Activated naive CD4-positive, alpha-beta T cell treated with anti-CD3 and anti-CD28 coated beads, Interleukin-2, amount 10 ng/mL, durations not matched to agents 7 days and 5 days (primary cell): ENCODE measurements at regions not wholly inside any gene's neighbourhood (a gene's known extent, or its start where the extent isn't known, plus 50 kb on each side); places are given as distances from the start of the nearest gene placed in this dataset.
"Not testable (repeated sequence)": the region's sequence is repeated elsewhere in the genome, so short reads cannot be mapped to it uniquely, and the experiment has no call there.

Experiments used
- CTCF ChIA-PET: fragments of 350-600 bp; sonication (Branson Sonifier 250); formaldehyde crosslinking; loops from one replicate; lab custom pipeline; 2021; ENCODE audit warnings: antibody characterized with exemption; lab: Charles Lee
- DNase-seq: peaks from one replicate; pipeline ENCODE4 v3.0.0-alpha.2; 2020
- H3K27ac Mint-ChIP-seq: one replicate; pipeline ENCODE4 v1.8.0; 2021; ENCODE audit warnings: mild to moderate bottlenecking, moderate library complexity, mixed read lengths
- H3K27me3 Mint-ChIP-seq: one replicate; pipeline ENCODE4 v1.8.0; 2021; ENCODE audit warnings: mild to moderate bottlenecking, mixed read lengths
- H3K36me3 Mint-ChIP-seq: one replicate; pipeline ENCODE4 v1.8.0; 2021; ENCODE audit warnings: mixed read lengths
- H3K4me1 Mint-ChIP-seq: one replicate; pipeline ENCODE4 v1.8.0; 2021; ENCODE audit warnings: mixed read lengths
- H3K4me3 Mint-ChIP-seq: one replicate; pipeline ENCODE4 v1.8.0; 2021; ENCODE audit warnings: mild to moderate bottlenecking, moderate library complexity, mixed read lengths
- H3K9me3 Mint-ChIP-seq: one replicate; pipeline ENCODE4 v1.8.0; 2021; ENCODE audit warnings: mixed read lengths

- Mint-ChIP-seq H3K27ac (no peak overlapping the region), H3K9me3 (peaks cover 12% of the 10 kb centered on the region), H3K36me3 (no peaks in the 10 kb centered on the region), H3K4me1 (no peaks in the 10 kb centered on the region), H3K4me3 (no peak overlapping the region), H3K27me3 (no peaks in the 10 kb centered on the region)
- DNase-seq, result no peak
- CTCF ChIA-PET, result interaction anchor here (1.3 kb wide), 1 partner anchor 38 kb away, joined by 3 read pairs; no protein-coding TSS in a partner anchor
Measured at GRCh38 chr2:144111437-144111836, 408.5 kb downstream of the ZEB2 start.

- H3K36me3 Mint-ChIP-seq, H3K4me3 Mint-ChIP-seq, H3K27me3 Mint-ChIP-seq, H3K27ac Mint-ChIP-seq, DNase-seq, CTCF ChIA-PET, H3K4me1 Mint-ChIP-seq: not testable (repeated sequence)
- peaks cover 22% of the 10 kb centered on the region for H3K9me3 Mint-ChIP-seq
Measured at GRCh38 chr2:144106104-144106503, 413.8 kb downstream of the ZEB2 start.

- H3K36me3 Mint-ChIP-seq, result no peaks in the 10 kb centered on the region
- H3K9me3 Mint-ChIP-seq, result peaks cover 16% of the 10 kb centered on the region
- no peaks in the 10 kb centered on the region for H3K27me3 Mint-ChIP-seq
- CTCF ChIA-PET, result no interaction called here
- no peak overlapping the region for H3K27ac Mint-ChIP-seq
- H3K4me3 Mint-ChIP-seq, result no peak overlapping the region
- no peaks in the 10 kb centered on the region for H3K4me1 Mint-ChIP-seq
- no peak for DNase-seq
Measured at GRCh38 chr2:144102386-144102785, 417.5 kb downstream of the ZEB2 start.

GRCh38 chr2:144099780-144100377 is 420.0 kb downstream of the ZEB2 start:
- H3K27me3 Mint-ChIP-seq, result no peaks in the 10 kb centered on the region
- peaks cover 4% of the 10 kb centered on the region for H3K9me3 Mint-ChIP-seq
- DNase-seq, result no peak
- H3K4me1 Mint-ChIP-seq, result no peaks in the 10 kb centered on the region
- no peak overlapping the region for H3K4me3 Mint-ChIP-seq
- no peaks in the 10 kb centered on the region for H3K36me3 Mint-ChIP-seq
- CTCF ChIA-PET, result no interaction called here
- H3K27ac Mint-ChIP-seq, result no peak overlapping the region

- CTCF ChIA-PET, result interaction anchor here (0.6 kb wide), 1 partner anchor 95 kb away, joined by 3 read pairs; no protein-coding TSS in a partner anchor
- H3K27me3 Mint-ChIP-seq, result no peaks in the 10 kb centered on the region
- H3K9me3 Mint-ChIP-seq, result peaks cover 7% of the 10 kb centered on the region
- H3K4me1 Mint-ChIP-seq, result no peaks in the 10 kb centered on the region
- H3K27ac Mint-ChIP-seq, result no peak overlapping the region
- H3K36me3 Mint-ChIP-seq, result no peaks in the 10 kb centered on the region
- H3K4me3 Mint-ChIP-seq, result no peak overlapping the region
- DNase-seq, result no peak
Measured at GRCh38 chr2:144099340-144099739, 420.6 kb downstream of the ZEB2 start.

- Mint-ChIP-seq H3K36me3 (no peaks in the 10 kb centered on the region), H3K4me1 (no peaks in the 10 kb centered on the region), H3K9me3 (peaks cover 7% of the 10 kb centered on the region), H3K27ac (no peak overlapping the region), H3K27me3 (no peaks in the 10 kb centered on the region), H3K4me3 (no peak overlapping the region)
- CTCF ChIA-PET, result no interaction called here
- no peak for DNase-seq
Measured at GRCh38 chr2:144097440-144098225, 422.3 kb downstream of the ZEB2 start.

GRCh38 chr2:144096531-144096930 is 423.4 kb downstream of the ZEB2 start:
- Mint-ChIP-seq H3K4me3 (no peak overlapping the region), H3K4me1 (no peaks in the 10 kb centered on the region), H3K27me3 (no peaks in the 10 kb centered on the region), H3K9me3 (peaks cover 7% of the 10 kb centered on the region), H3K27ac (no peak overlapping the region), H3K36me3 (no peaks in the 10 kb centered on the region)
- CTCF ChIA-PET, result no interaction called here
- no peak for DNase-seq

- Mint-ChIP-seq H3K9me3 (peaks cover 7% of the 10 kb centered on the region), H3K4me1 (no peaks in the 10 kb centered on the region), H3K27ac (no peak overlapping the region), H3K36me3 (no peaks in the 10 kb centered on the region), H3K4me3 (no peak overlapping the region), H3K27me3 (no peaks in the 10 kb centered on the region)
- no peak for DNase-seq
- CTCF ChIA-PET, result interaction anchor here (0.6 kb wide), 1 partner anchor 373 kb away, joined by 3 read pairs; no protein-coding TSS in a partner anchor
Measured at GRCh38 chr2:144094408-144095151, 425.3 kb downstream of the ZEB2 start.

GRCh38 chr2:144091622-144092021 is 428.3 kb downstream of the ZEB2 start:
- CTCF ChIA-PET, result no interaction called here
- Mint-ChIP-seq H3K27ac (no peak overlapping the region), H3K9me3 (peaks cover 7% of the 10 kb centered on the region), H3K4me3 (no peak overlapping the region), H3K4me1 (no peaks in the 10 kb centered on the region), H3K36me3 (no peaks in the 10 kb centered on the region), H3K27me3 (no peaks in the 10 kb centered on the region)
- no peak for DNase-seq

GRCh38 chr2:144088863-144089262 is 431.1 kb downstream of the ZEB2 start:
- H3K27ac Mint-ChIP-seq, result no peak overlapping the region
- CTCF ChIA-PET, result no interaction called here
- H3K27me3 Mint-ChIP-seq, result no peaks in the 10 kb centered on the region
- no peaks in the 10 kb centered on the region for H3K4me1 Mint-ChIP-seq
- H3K4me3 Mint-ChIP-seq, result no peak overlapping the region
- no peaks in the 10 kb centered on the region for H3K9me3 Mint-ChIP-seq
- no peaks in the 10 kb centered on the region for H3K36me3 Mint-ChIP-seq
- no peak for DNase-seq

- no peak for DNase-seq
- H3K4me3 Mint-ChIP-seq, result no peak overlapping the region
- no peaks in the 10 kb centered on the region for H3K27me3 Mint-ChIP-seq
- H3K36me3 Mint-ChIP-seq, result no peaks in the 10 kb centered on the region
- H3K4me1 Mint-ChIP-seq, result no peaks in the 10 kb centered on the region
- H3K27ac Mint-ChIP-seq, result no peak overlapping the region
- H3K9me3 Mint-ChIP-seq, result no peaks in the 10 kb centered on the region
- CTCF ChIA-PET, result no interaction called here
Measured at GRCh38 chr2:144086965-144087364, 433.0 kb downstream of the ZEB2 start.

- H3K36me3 Mint-ChIP-seq, result no peaks in the 10 kb centered on the region
- no peak for DNase-seq
- no peaks in the 10 kb centered on the region for H3K4me1 Mint-ChIP-seq
- no peak overlapping the region for H3K4me3 Mint-ChIP-seq
- H3K27ac Mint-ChIP-seq, result no peak overlapping the region
- CTCF ChIA-PET, result no interaction called here
- H3K9me3 Mint-ChIP-seq, result no peaks in the 10 kb centered on the region
- no peaks in the 10 kb centered on the region for H3K27me3 Mint-ChIP-seq
Measured at GRCh38 chr2:144085016-144085415, 434.9 kb downstream of the ZEB2 start.

- Mint-ChIP-seq H3K4me3 (no peak overlapping the region), H3K27me3 (no peaks in the 10 kb centered on the region), H3K9me3 (no peaks in the 10 kb centered on the region), H3K4me1 (no peaks in the 10 kb centered on the region), H3K36me3 (no peaks in the 10 kb centered on the region), H3K27ac (no peak overlapping the region)
- CTCF ChIA-PET, result no interaction called here
- DNase-seq, result no peak
Measured at GRCh38 chr2:144084114-144084661, 435.7 kb downstream of the ZEB2 start.

GRCh38 chr2:144083211-144083610 is 436.7 kb downstream of the ZEB2 start:
- Mint-ChIP-seq H3K4me3 (no peak overlapping the region), H3K36me3 (no peaks in the 10 kb centered on the region), H3K27me3 (no peaks in the 10 kb centered on the region), H3K9me3 (no peaks in the 10 kb centered on the region), H3K4me1 (no peaks in the 10 kb centered on the region), H3K27ac (no peak overlapping the region)
- DNase-seq, result no peak
- CTCF ChIA-PET, result no interaction called here
